Esophagus (tissue), 2 donors: ENCODE measurements at regions not wholly inside any gene's neighbourhood (a gene's known extent, or its start where the extent isn't known, plus 50 kb on each side); places are given as distances from the start of the nearest gene placed in this dataset.
A peak's percentile ranks its signal among the peaks of the same experiment; 100 is the strongest.

ENCODE experiments used
- H3K27ac ChIP-seq, 2 donors: one replicate each; pipeline ENCODE4 v1.5.1; 2013; ENCODE audit warnings: low read depth in 2 of 2, mild to moderate bottlenecking in 2 of 2, inconsistent platforms in 1 of 2, low read length in 1 of 2, moderate library complexity in 1 of 2
- H3K27me3 ChIP-seq, 2 donors: one replicate each; pipeline ENCODE4 v1.6.1; 2013; ENCODE audit warnings: low read length in 2 of 2, control low read depth in 1 of 2, mild to moderate bottlenecking in 1 of 2; ENCODE audit not compliant: insufficient read depth in 2 of 2, control insufficient read depth in 1 of 2
- H3K36me3 ChIP-seq, 2 donors: one replicate each; pipeline ENCODE4 v1.6.1; 2013; ENCODE audit warnings: low read length in 1 of 2; ENCODE audit not compliant: control insufficient read depth in 2 of 2, insufficient read depth in 2 of 2
- H3K4me1 ChIP-seq, 2 donors: one replicate each; pipeline ENCODE4 v1.6.1; 2013; ENCODE audit warnings: low read length in 1 of 2; ENCODE audit not compliant: control insufficient read depth in 2 of 2, insufficient read depth in 2 of 2
- H3K4me3 ChIP-seq, 2 donors: one replicate each; pipeline ENCODE4 v1.5.1; 2013; ENCODE audit warnings: low read length in 2 of 2, mild to moderate bottlenecking in 2 of 2, low read depth in 1 of 2, moderate library complexity in 1 of 2
- H3K9me3 ChIP-seq, 2 donors: one replicate each; pipeline ENCODE4 v1.6.1; 2013; ENCODE audit warnings: mild to moderate bottlenecking in 2 of 2, low read depth in 1 of 2, low read length in 1 of 2, moderate library complexity in 1 of 2; ENCODE audit not compliant: control insufficient read depth in 2 of 2, insufficient read depth in 1 of 2
- WGBS, 2 donors: extraction: QIAGEN DNeasy Blood & Tissue Kit; methylation state at CpG; one replicate each; pipeline ENCODE4 v1.1.7; 2013; 5-methylcytosine and 5-hydroxymethylcytosine counted together
- donor health status: healthy with polysubstance abuse.
- donor health status: Bipolar disorder and iron deficiency.

DNA sequence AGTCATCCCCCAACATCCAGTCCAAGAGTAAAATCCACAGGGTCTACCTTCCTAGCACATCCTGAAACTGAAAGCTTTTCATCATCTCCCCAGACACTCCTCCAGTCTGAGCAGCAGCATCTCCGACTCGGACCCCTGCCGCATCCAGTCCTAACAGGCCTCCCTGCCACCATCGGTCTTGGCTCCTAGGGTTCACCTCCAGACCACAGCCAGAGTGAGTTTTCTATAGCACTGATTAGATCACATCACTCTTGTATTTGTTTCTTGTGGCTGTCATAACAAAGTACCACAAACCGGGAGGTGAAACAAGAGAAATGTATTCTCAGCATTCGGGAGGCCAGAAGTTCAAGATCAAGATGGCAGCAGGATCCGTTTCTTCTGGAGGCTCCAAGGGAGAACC lies 187.8 kb downstream of the TOMM20 start:
- Histone ChIP-seq H3K27ac (no peak overlapping the region), H3K4me3 (no peak overlapping the region), H3K4me1 (peaks cover 0 to 2% of the 10 kb centered on the region in 2 donors), H3K9me3 (no peaks in the 10 kb centered on the region), H3K27me3 (no peaks in the 10 kb centered on the region), H3K36me3 (no peaks in the 10 kb centered on the region)
- 94 to 99% methylated on average over 7 of the region's 7 CpGs for WGBS, 2 donors

DNA sequence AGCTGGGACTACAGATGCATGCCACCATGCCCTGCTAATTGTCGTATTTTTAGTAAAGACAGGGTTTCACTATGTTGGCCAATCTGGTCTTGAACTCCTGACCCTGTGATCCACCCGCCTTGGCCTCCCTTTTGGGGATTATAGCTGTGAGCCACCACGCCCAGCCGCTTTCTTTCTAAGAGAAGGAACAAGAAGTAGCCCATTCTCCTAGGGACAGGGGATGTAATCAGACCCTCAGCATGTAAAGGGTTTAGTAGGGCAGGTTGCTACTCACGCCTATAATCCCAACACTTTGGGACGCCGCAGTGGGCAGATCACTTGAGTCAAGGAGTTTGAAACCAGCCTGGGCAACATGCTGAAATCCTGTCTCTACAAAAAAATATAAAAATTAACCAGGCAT lies 189.7 kb downstream of the TOMM20 start:
- no peak overlapping the region for H3K27ac ChIP-seq
- no peaks in the 10 kb centered on the region for H3K36me3 ChIP-seq
- WGBS, 2 donors = 54 to 64% methylated on average over 7 of the region's 7 CpGs
- H3K4me1 ChIP-seq = peaks cover 0 to 2% of the 10 kb centered on the region in 2 donors
- no peak overlapping the region for H3K4me3 ChIP-seq
- H3K27me3 ChIP-seq = no peaks in the 10 kb centered on the region
- H3K9me3 ChIP-seq = no peaks in the 10 kb centered on the region

DNA sequence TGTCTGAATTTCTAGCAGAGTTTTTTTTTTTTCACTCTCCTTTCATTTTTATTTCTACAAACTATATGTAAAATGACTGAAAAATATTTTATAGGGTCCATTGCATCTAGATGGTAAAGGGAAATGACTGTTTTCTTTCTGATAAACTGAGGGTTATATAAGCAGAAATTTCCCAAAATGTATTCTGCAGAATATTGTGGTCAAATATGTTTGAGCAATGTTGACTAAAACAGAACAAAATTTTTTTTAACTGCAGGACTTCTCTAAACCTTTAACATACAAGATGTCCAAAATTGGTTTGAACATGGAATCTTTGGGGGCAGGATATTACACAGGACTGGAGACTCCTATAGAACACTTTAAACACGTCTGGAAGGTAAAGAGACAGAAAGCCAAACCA lies 190.5 kb downstream of the TOMM20 start:
- no peaks in the 10 kb centered on the region for H3K27me3 ChIP-seq
- no peak overlapping the region for H3K27ac ChIP-seq
- 85 to 89% methylated on average over 1 of the region's 1 CpG for WGBS, 2 donors
- H3K4me3 ChIP-seq = no peak overlapping the region
- H3K36me3 ChIP-seq = no peaks in the 10 kb centered on the region
- no peaks in the 10 kb centered on the region for H3K9me3 ChIP-seq
- peaks cover 0 to under 1% of the 10 kb centered on the region in 2 donors for H3K4me1 ChIP-seq

DNA sequence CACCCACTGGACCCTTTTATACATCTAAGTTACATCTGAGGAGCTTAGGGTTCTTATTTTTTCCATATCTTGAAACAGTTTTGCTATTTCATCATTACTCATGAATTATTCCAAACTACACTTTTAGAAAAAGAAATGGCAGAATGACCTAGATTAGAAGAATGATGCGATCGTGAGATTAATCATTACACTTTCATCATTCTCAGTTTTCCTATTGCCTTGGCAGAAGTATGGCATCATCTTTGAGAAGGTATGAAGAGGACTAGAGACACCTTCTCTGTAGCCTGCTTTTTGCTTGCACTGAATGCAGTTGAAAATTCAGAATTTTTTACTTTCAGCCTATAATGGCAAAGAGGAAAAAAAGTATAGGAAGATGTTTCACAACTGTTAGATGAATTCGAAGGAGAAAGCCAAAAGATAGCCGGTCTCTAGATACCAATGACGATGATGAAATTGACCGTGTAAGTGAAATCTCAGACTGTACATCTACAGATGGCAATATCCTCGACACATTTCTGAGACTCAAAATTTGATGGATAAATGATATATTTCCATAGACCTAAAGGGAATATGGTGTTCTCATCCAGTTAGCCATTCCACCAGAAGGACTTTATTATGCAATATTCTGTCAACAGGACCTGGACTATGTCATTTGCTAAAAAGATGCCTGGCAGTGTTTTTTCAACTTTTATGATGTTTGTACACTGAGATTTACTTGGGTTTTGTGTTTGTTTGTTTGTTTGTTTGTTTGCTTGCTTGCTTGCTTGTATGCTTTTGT lies 191.8 kb downstream of the TOMM20 start:
- Histone ChIP-seq H3K36me3 (no peaks in the 10 kb centered on the region), H3K27me3 (no peaks in the 10 kb centered on the region), H3K4me3 (no peak overlapping the region), H3K4me1 (peaks cover 0 to 3% of the 10 kb centered on the region in 2 donors), H3K27ac (no peak overlapping the region), H3K9me3 (no peaks in the 10 kb centered on the region)
- 92 to 93% methylated on average over 7 of the region's 7 CpGs for WGBS, 2 donors

DNA sequence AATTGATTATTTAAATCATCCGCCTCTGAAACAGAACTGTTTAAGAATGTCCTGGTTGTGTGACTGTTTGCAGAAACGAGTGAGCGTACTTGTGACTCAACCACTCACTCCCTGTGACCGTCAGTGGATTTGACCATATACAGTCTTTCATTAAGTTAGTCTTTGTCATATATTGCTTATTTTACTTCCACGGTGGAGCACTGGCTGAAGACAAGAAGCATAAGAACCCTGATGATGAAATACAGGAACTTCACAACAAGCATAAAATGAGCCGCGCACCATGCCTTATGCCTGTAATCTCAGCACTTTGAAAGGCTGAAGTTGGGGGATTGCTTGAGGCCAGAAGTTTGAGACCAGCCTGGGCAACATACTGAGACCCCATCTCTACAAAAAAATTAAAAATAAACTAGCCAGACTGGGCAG lies 194.0 kb downstream of the TOMM20 start:
- no peaks in the 10 kb centered on the region for H3K9me3 ChIP-seq
- no peaks in the 10 kb centered on the region for H3K27me3 ChIP-seq
- no peak overlapping the region for H3K27ac ChIP-seq
- no peaks in the 10 kb centered on the region for H3K36me3 ChIP-seq
- no peak overlapping the region for H3K4me3 ChIP-seq
- WGBS, 2 donors = 82 to 86% methylated on average over 7 of the region's 7 CpGs
- peaks cover 0 to 6% of the 10 kb centered on the region in 2 donors for H3K4me1 ChIP-seq

DNA sequence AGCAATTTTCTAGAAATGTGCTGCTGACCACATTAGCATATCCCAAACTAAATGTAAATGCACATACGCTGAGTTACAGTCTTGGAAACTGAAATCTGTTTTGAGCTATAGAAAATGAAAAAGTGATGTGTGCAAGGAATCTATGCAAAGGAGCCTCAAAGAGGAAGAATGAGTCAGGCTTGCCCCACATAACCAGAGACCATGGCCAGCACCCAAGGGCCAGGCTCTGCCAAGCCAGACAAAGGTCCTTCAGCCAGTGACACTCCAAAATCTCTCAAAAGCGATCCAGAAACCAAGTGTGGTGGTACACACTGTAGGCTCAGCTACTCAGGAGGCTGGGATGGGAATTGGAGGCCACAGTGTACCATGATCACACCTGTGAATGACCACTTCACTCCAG lies 195.2 kb downstream of the TOMM20 start:
- WGBS, 2 donors = 35 to 38% methylated on average over 2 of the region's 2 CpGs
- Histone ChIP-seq H3K4me3 (no peak overlapping the region), H3K36me3 (no peaks in the 10 kb centered on the region), H3K9me3 (no peaks in the 10 kb centered on the region), H3K27ac (peak overlapping the region in 1 of 2 donors; percentile 13), H3K27me3 (no peaks in the 10 kb centered on the region), H3K4me1 (peaks cover 0 to 6% of the 10 kb centered on the region in 2 donors)

DNA sequence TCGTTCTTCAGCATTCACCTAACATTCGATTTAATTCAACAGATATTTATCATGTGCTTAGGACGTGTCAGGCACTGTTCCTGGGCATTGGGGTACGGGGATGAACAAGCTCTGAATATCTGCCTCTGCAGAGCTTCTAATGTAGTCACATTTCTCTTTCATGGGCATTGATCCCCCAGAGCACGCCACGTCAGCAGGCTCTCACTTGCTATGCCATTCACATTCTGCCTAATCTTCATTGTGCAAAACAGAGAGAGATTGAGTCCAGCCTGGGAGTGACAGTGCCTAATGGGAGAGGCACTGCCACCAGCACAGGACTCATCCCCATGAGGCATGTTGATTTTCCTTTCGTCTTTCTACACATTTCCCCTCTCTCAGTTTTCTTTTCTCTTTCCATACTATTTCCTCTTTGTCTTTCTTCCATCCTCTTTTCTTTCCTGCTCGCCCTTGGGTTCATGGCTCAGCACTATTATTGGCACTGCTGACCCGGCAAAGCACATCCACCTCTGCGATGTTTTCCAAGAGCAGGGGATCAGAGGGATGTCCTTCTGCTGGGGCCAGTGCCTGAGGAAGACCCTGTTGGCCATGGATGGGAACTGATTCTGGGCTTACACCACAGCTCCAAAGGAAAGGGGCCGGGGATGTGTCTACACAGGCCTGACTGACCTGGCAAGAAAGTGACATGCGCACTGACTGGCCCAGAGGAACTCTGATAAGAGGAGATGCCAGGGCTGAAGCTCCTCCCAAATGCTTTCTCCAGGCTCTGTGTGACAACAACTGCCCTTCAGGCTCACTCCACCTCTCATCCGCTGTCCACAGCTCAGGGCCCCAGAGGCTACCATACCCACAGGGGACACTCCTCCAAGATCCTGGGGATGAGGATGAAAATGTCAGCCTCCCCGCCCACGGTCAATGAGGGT lies 195.9 kb downstream of the TOMM20 start:
- no peak overlapping the region for H3K27ac ChIP-seq
- no peaks in the 10 kb centered on the region for H3K9me3 ChIP-seq
- H3K27me3 ChIP-seq = no peaks in the 10 kb centered on the region
- H3K4me3 ChIP-seq = no peak overlapping the region
- WGBS, 2 donors = 87% methylated on average over 15 of the region's 15 CpGs
- H3K36me3 ChIP-seq = no peaks in the 10 kb centered on the region
- peaks cover 0 to 6% of the 10 kb centered on the region in 2 donors for H3K4me1 ChIP-seq

DNA sequence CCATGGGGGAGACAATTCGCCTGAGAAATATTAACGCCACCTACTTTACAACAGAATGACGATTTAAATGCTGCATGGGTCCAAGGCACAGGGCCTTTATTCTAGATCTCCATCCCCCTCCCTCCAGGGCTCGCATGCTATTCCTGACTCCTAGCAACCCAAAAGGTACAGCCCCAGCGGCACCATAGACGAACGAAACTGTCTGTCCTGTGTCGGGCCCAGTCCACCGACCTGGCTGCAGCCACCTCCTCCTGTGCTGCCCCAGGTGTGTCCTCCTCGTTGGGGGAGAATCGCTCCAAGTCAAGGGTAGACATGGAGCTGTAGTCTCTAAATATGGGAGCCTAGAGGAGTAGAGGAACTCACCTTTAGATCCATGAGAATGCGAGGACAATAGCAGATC lies 196.5 kb downstream of the TOMM20 start:
- H3K9me3 ChIP-seq = no peaks in the 10 kb centered on the region
- no peak overlapping the region for H3K4me3 ChIP-seq
- H3K36me3 ChIP-seq = no peaks in the 10 kb centered on the region
- no peak overlapping the region for H3K27ac ChIP-seq
- no peaks in the 10 kb centered on the region for H3K27me3 ChIP-seq
- H3K4me1 ChIP-seq = peaks cover under 1 to 6% of the 10 kb centered on the region in 2 donors
- WGBS, 2 donors = 91 to 95% methylated on average over 12 of the region's 12 CpGs

DNA sequence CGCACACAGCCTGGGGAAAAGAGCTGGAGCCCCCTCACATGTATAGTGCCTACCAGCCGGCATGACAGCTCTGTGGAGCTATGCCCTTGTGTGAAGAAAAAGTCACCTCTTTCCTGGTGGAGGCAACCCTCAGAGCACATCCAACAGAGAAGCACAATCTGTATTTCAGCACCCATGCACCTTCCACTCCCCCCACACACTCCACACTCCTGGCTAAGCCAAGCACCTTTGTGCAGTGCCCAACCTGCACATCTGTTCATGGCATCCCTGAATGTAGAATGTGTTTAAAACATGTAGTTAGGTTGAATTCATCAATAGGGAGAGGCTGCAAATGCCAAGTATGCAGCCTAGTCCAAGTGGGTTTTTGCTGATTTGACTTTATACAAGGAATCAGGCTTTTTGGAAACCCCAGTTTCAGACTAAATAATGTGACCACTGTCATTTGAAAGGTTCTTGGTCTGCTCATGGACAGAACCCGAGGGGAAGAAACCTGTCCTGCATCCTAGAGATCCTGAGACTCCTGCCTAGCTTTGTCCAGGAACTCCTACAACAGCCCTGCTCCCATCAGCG lies 197.1 kb downstream of the TOMM20 start:
- 97% methylated on average over 4 of the region's 4 CpGs for WGBS, 2 donors
- peaks cover 2 to 8% of the 10 kb centered on the region in 2 donors for H3K4me1 ChIP-seq
- no peaks in the 10 kb centered on the region for H3K9me3 ChIP-seq
- H3K27ac ChIP-seq = no peak overlapping the region
- H3K4me3 ChIP-seq = no peak overlapping the region
- H3K27me3 ChIP-seq = no peaks in the 10 kb centered on the region
- H3K36me3 ChIP-seq = no peaks in the 10 kb centered on the region
